NB4 (cell line): ENCODE measurements at regions not wholly inside any gene's neighbourhood (a gene's known extent, or its start where the extent isn't known, plus 50 kb on each side); places are given as distances from the start of the nearest gene placed in this dataset.

Experiments used
- DNase-seq: peaks from one replicate; pipeline ENCODE4 v3.0.0; 2010; ENCODE audit warnings: low read depth
- H3K4me3 ChIP-seq: one replicate; pipeline ENCODE4 v1.5.1; 2011; ENCODE audit warnings: mild to moderate bottlenecking, low read depth, low read length, moderate library complexity
- MAX ChIP-seq: IDR thresholded peaks from 2 replicates; pipeline ENCODE4 v1.6.1; 2011; ENCODE audit warnings: low read depth, low read length
- MYC ChIP-seq: IDR thresholded peaks from 2 replicates; pipeline ENCODE4 v1.6.1; 2011; ENCODE audit warnings: low read depth, low read length
- POLR2A ChIP-seq: IDR thresholded peaks from 2 replicates; pipeline ENCODE4 v1.6.1; 2011; ENCODE audit warnings: mild to moderate bottlenecking; ENCODE audit not compliant: insufficient read length; ENCODE audit errors: extremely low read depth
- TF ChIP-seq, protein P1 (sequence below): IDR thresholded peaks from one replicate; pipeline ENCODE4 v1.5.1; 2012; ENCODE audit warnings: low read depth, low read length

- H3K4me3 ChIP-seq = no peak overlapping the region
- TF ChIP-seq, protein P1, sequence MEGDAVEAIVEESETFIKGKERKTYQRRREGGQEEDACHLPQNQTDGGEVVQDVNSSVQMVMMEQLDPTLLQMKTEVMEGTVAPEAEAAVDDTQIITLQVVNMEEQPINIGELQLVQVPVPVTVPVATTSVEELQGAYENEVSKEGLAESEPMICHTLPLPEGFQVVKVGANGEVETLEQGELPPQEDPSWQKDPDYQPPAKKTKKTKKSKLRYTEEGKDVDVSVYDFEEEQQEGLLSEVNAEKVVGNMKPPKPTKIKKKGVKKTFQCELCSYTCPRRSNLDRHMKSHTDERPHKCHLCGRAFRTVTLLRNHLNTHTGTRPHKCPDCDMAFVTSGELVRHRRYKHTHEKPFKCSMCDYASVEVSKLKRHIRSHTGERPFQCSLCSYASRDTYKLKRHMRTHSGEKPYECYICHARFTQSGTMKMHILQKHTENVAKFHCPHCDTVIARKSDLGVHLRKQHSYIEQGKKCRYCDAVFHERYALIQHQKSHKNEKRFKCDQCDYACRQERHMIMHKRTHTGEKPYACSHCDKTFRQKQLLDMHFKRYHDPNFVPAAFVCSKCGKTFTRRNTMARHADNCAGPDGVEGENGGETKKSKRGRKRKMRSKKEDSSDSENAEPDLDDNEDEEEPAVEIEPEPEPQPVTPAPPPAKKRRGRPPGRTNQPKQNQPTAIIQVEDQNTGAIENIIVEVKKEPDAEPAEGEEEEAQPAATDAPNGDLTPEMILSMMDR = no peak
- no peak for TF ChIP-seq MAX
- TF ChIP-seq MYC = no peak
- no peak for TF ChIP-seq POLR2A
- no peak for DNase-seq
These were observed 49.9 kb upstream of the FGF13 start for GRCh38 chrX:138761380-138761779.
